ENCODE measurements at regions not wholly inside any gene's neighbourhood (a gene's known extent, or its start where the extent isn't known, plus 50 kb on each side); places are given as distances from the start of the nearest gene placed in this dataset.

GRCh38 chr20:10788877-10789276 is 115.1 kb upstream of the JAG1 start:
- WGBS, 2 donors (ENCODE audit: extremely low coverage in 2 of 2, insufficient read length in 2 of 2, insufficient replicate concordance in 1 of 2), result no CpG with 5 or more reads among the region's 4 CpGs

GRCh38 chr20:10789386-10789785 is 115.6 kb upstream of the JAG1 start:
- no CpG with 5 or more reads among the region's 1 CpG for WGBS, 2 donors (ENCODE audit: extremely low coverage in 2 of 2, insufficient read length in 2 of 2, insufficient replicate concordance in 1 of 2)
- no peak overlapping the region for H3K23ac ChIP-seq (ENCODE audit: low read depth, low read length, poor library complexity)
- no peak overlapping the region for H2BK15ac ChIP-seq (ENCODE audit: low read length)
- H3K4me3 ChIP-seq (ENCODE audit: low read length in 2 of 2), result no peak overlapping the region
- no peak overlapping the region for H2BK12ac ChIP-seq (ENCODE audit: low read length)
- no peak for DNase-seq (ENCODE audit: low spot score)
- H3K79me1 ChIP-seq (ENCODE audit: low read depth, low read length), result no peaks in the 10 kb centered on the region
- no peak overlapping the region for H3K27ac ChIP-seq (replicated peaks; ENCODE audit: low read length)
- H3K9ac ChIP-seq (ENCODE audit: low read depth, low read length, poor library complexity), result no peak overlapping the region
- no peaks in the 10 kb centered on the region for H3K27me3 ChIP-seq (ENCODE audit: control insufficient read depth in 3 of 3, insufficient read depth in 3 of 3, low read depth in 1 of 3, low read length in 3 of 3)
- H3K4ac ChIP-seq (ENCODE audit: low read length), result no peak overlapping the region
- no peak overlapping the region for H4K91ac ChIP-seq (ENCODE audit: low read depth, low read length, poor library complexity)
- no peak overlapping the region for H2AK5ac ChIP-seq (ENCODE audit: low read depth, low read length)
- no peak overlapping the region for H3K14ac ChIP-seq (ENCODE audit: low read length)
- H3K9me3 ChIP-seq (replicated peaks in 1 of 2; ENCODE audit: control insufficient read depth in 2 of 2, insufficient read depth in 1 of 2, low read depth in 1 of 2, low read length in 2 of 2), result peaks cover 0 to 2% of the 10 kb centered on the region in 2 donors
- H3K4me1 ChIP-seq (ENCODE audit: control insufficient read depth in 2 of 2, insufficient read depth in 1 of 2, low read depth in 1 of 2, low read length in 2 of 2), result peaks cover 4 to 7% of the 10 kb centered on the region in 2 donors
- H2BK120ac ChIP-seq (ENCODE audit: low read depth, low read length), result no peak overlapping the region
- no peak overlapping the region for H2BK5ac ChIP-seq (ENCODE audit: low read length)
- H3K18ac ChIP-seq (ENCODE audit: low read length), result no peak overlapping the region
- H2AFZ ChIP-seq (ENCODE audit: low read length), result no peak overlapping the region
- no peaks in the 10 kb centered on the region for H3K36me3 ChIP-seq (replicated peaks in 1 of 2; ENCODE audit: control insufficient read depth in 2 of 2, insufficient read depth in 2 of 2, low read length in 2 of 2)
- no peak overlapping the region for H3K4me2 ChIP-seq (ENCODE audit: insufficient read depth, low read length, poor library complexity, severe bottlenecking)
- no peak overlapping the region for H4K8ac ChIP-seq (ENCODE audit: low read depth, low read length)

More at GRCh38 chr20:10788877-10789276, 115.1 kb upstream of the JAG1 start:
- Histone ChIP-seq H3K36me3 (replicated peaks in 1 of 2; ENCODE audit: control insufficient read depth in 2 of 2, insufficient read depth in 2 of 2, low read length in 2 of 2) (no peaks in the 10 kb centered on the region), H3K9ac (ENCODE audit: low read depth, low read length, poor library complexity) (no peak overlapping the region), H2BK12ac (ENCODE audit: low read length) (no peak overlapping the region), H2BK15ac (ENCODE audit: low read length) (no peak overlapping the region), H2BK120ac (ENCODE audit: low read depth, low read length) (no peak overlapping the region), H3K4me2 (ENCODE audit: insufficient read depth, low read length, poor library complexity, severe bottlenecking) (no peak overlapping the region), H3K79me1 (ENCODE audit: low read depth, low read length) (no peaks in the 10 kb centered on the region), H3K23ac (ENCODE audit: low read depth, low read length, poor library complexity) (no peak overlapping the region), H3K18ac (ENCODE audit: low read length) (no peak overlapping the region), H2AFZ (ENCODE audit: low read length) (no peak overlapping the region), H4K8ac (ENCODE audit: low read depth, low read length) (no peak overlapping the region), H2AK5ac (ENCODE audit: low read depth, low read length) (no peak overlapping the region), H4K91ac (ENCODE audit: low read depth, low read length, poor library complexity) (no peak overlapping the region), H3K4ac (ENCODE audit: low read length) (no peak overlapping the region), H3K27ac (replicated peaks; ENCODE audit: low read length) (no peak overlapping the region), H2BK5ac (ENCODE audit: low read length) (no peak overlapping the region), H3K14ac (ENCODE audit: low read length) (no peak overlapping the region), H3K4me1 (ENCODE audit: control insufficient read depth in 2 of 2, insufficient read depth in 1 of 2, low read depth in 1 of 2, low read length in 2 of 2) (peaks cover 5 to 9% of the 10 kb centered on the region in 2 donors), H3K4me3 (ENCODE audit: low read length in 2 of 2) (no peak overlapping the region), H3K9me3 (replicated peaks in 1 of 2; ENCODE audit: control insufficient read depth in 2 of 2, insufficient read depth in 1 of 2, low read depth in 1 of 2, low read length in 2 of 2) (peaks cover 0 to 2% of the 10 kb centered on the region in 2 donors), H3K27me3 (ENCODE audit: control insufficient read depth in 3 of 3, insufficient read depth in 3 of 3, low read depth in 1 of 3, low read length in 3 of 3) (no peaks in the 10 kb centered on the region)
- DNase-seq (ENCODE audit: low spot score), result no peak

GRCh38 chr20:10790013-10790412 is 116.2 kb upstream of the JAG1 start:
- H3K27ac ChIP-seq (replicated peaks; ENCODE audit: low read length), result no peak overlapping the region
- H2BK12ac ChIP-seq (ENCODE audit: low read length), result no peak overlapping the region
- peaks cover 0 to 4% (median 0%) of the 10 kb centered on the region in 3 experiments for H3K27me3 ChIP-seq (ENCODE audit: control insufficient read depth in 3 of 3, insufficient read depth in 3 of 3, low read depth in 1 of 3, low read length in 3 of 3)
- no peak overlapping the region for H3K4me3 ChIP-seq (ENCODE audit: low read length in 2 of 2)
- no peak overlapping the region for H3K14ac ChIP-seq (ENCODE audit: low read length)
- no peak overlapping the region for H2BK120ac ChIP-seq (ENCODE audit: low read depth, low read length)
- H2BK5ac ChIP-seq (ENCODE audit: low read length), result no peak overlapping the region
- no peak overlapping the region for H2AFZ ChIP-seq (ENCODE audit: low read length)
- WGBS, 2 donors (ENCODE audit: extremely low coverage in 2 of 2, insufficient read length in 2 of 2, insufficient replicate concordance in 1 of 2), result no CpG with 5 or more reads among the region's 8 CpGs
- H3K4ac ChIP-seq (ENCODE audit: low read length), result no peak overlapping the region
- H3K36me3 ChIP-seq (replicated peaks in 1 of 2; ENCODE audit: control insufficient read depth in 2 of 2, insufficient read depth in 2 of 2, low read length in 2 of 2), result no peaks in the 10 kb centered on the region
- H3K9me3 ChIP-seq (replicated peaks in 1 of 2; ENCODE audit: control insufficient read depth in 2 of 2, insufficient read depth in 1 of 2, low read depth in 1 of 2, low read length in 2 of 2), result peaks cover 0 to 2% of the 10 kb centered on the region in 2 donors
- no peak overlapping the region for H4K8ac ChIP-seq (ENCODE audit: low read depth, low read length)
- peaks cover 5 to 7% of the 10 kb centered on the region in 2 donors for H3K4me1 ChIP-seq (ENCODE audit: control insufficient read depth in 2 of 2, insufficient read depth in 1 of 2, low read depth in 1 of 2, low read length in 2 of 2)
- no peak overlapping the region for H3K18ac ChIP-seq (ENCODE audit: low read length)
- H4K91ac ChIP-seq (ENCODE audit: low read depth, low read length, poor library complexity), result no peak overlapping the region
- no peak for DNase-seq (ENCODE audit: low spot score)
- no peak overlapping the region for H2AK5ac ChIP-seq (ENCODE audit: low read depth, low read length)
- H3K4me2 ChIP-seq (ENCODE audit: insufficient read depth, low read length, poor library complexity, severe bottlenecking), result no peak overlapping the region
- no peaks in the 10 kb centered on the region for H3K79me1 ChIP-seq (ENCODE audit: low read depth, low read length)
- H2BK15ac ChIP-seq (ENCODE audit: low read length), result no peak overlapping the region
- H3K23ac ChIP-seq (ENCODE audit: low read depth, low read length, poor library complexity), result no peak overlapping the region
- no peak overlapping the region for H3K9ac ChIP-seq (ENCODE audit: low read depth, low read length, poor library complexity)

GRCh38 chr20:10792291-10792690 is 118.5 kb upstream of the JAG1 start:
- H2AFZ ChIP-seq (ENCODE audit: low read length), result no peak overlapping the region
- H2BK15ac ChIP-seq (ENCODE audit: low read length), result no peak overlapping the region
- no peak for DNase-seq (ENCODE audit: low spot score)
- H4K8ac ChIP-seq (ENCODE audit: low read depth, low read length), result no peak overlapping the region
- no CpG with 5 or more reads among the region's 3 CpGs for WGBS, 2 donors (ENCODE audit: extremely low coverage in 2 of 2, insufficient read length in 2 of 2, insufficient replicate concordance in 1 of 2)
- H2BK12ac ChIP-seq (ENCODE audit: low read length), result no peak overlapping the region
- no peak overlapping the region for H3K14ac ChIP-seq (ENCODE audit: low read length)
- H3K27me3 ChIP-seq (ENCODE audit: control insufficient read depth in 3 of 3, insufficient read depth in 3 of 3, low read depth in 1 of 3, low read length in 3 of 3), result peaks cover 0 to 4% (median 0%) of the 10 kb centered on the region in 3 experiments
- H3K23ac ChIP-seq (ENCODE audit: low read depth, low read length, poor library complexity), result no peak overlapping the region
- no peak overlapping the region for H3K4me2 ChIP-seq (ENCODE audit: insufficient read depth, low read length, poor library complexity, severe bottlenecking)
- H3K36me3 ChIP-seq (replicated peaks in 1 of 2; ENCODE audit: control insufficient read depth in 2 of 2, insufficient read depth in 2 of 2, low read length in 2 of 2), result no peaks in the 10 kb centered on the region
- H2BK5ac ChIP-seq (ENCODE audit: low read length), result no peak overlapping the region
- H3K27ac ChIP-seq (replicated peaks; ENCODE audit: low read length), result no peak overlapping the region
- H2AK5ac ChIP-seq (ENCODE audit: low read depth, low read length), result no peak overlapping the region
- H3K18ac ChIP-seq (ENCODE audit: low read length), result no peak overlapping the region
- peaks cover 5 to 7% of the 10 kb centered on the region in 2 donors for H3K4me1 ChIP-seq (ENCODE audit: control insufficient read depth in 2 of 2, insufficient read depth in 1 of 2, low read depth in 1 of 2, low read length in 2 of 2)
- H3K4me3 ChIP-seq (ENCODE audit: low read length in 2 of 2), result no peak overlapping the region
- H3K4ac ChIP-seq (ENCODE audit: low read length), result no peak overlapping the region
- no peak overlapping the region for H4K91ac ChIP-seq (ENCODE audit: low read depth, low read length, poor library complexity)
- no peaks in the 10 kb centered on the region for H3K9me3 ChIP-seq (replicated peaks in 1 of 2; ENCODE audit: control insufficient read depth in 2 of 2, insufficient read depth in 1 of 2, low read depth in 1 of 2, low read length in 2 of 2)
- H3K9ac ChIP-seq (ENCODE audit: low read depth, low read length, poor library complexity), result no peak overlapping the region
- no peaks in the 10 kb centered on the region for H3K79me1 ChIP-seq (ENCODE audit: low read depth, low read length)
- no peak overlapping the region for H2BK120ac ChIP-seq (ENCODE audit: low read depth, low read length)

All from neuronal stem cell (in vitro differentiated cells).